Activated CD4-positive, CD25-positive, alpha-beta regulatory T cell treated with anti-CD3 and anti-CD28 coated beads, Interleukin-2, amount 50 U/mL, for 16 hours (primary cell): ENCODE measurements at regions not wholly inside any gene's neighbourhood (a gene's known extent, or its start where the extent isn't known, plus 50 kb on each side); places are given as distances from the start of the nearest gene placed in this dataset.
"Not testable (repeated sequence)": the region's sequence is repeated elsewhere in the genome, so short reads cannot be mapped to it uniquely, and the experiment has no call there.

Experiments used
- DNase-seq: peaks from one replicate; pipeline ENCODE4 v3.0.0-alpha.2; 2020; ENCODE audit warnings: low read depth, low spot score

DNA sequence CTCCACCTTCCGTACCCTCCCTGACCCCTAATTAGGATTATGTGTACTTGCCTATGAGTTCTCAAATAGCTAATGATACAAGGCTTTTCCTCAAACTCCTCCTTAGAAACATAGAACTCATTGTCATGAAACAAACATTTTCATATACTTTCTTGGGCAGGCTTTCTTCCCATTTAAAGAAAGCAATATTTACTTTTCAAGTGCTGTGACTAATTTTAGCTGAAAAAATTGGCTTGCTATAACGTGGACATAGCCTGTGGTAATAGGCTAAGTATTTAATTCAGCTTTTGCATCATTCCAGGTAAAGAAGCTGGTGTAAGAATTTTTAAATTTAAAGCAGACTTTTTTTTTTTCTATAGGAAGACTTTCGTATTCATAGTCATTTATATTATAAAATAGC lies 208.7 kb downstream of the SOX2 start:
- DNase-seq: no peak

- no peak for DNase-seq
Observed at GRCh38 chr3:181921220-181921619, 209.5 kb downstream of the SOX2 start.

DNA sequence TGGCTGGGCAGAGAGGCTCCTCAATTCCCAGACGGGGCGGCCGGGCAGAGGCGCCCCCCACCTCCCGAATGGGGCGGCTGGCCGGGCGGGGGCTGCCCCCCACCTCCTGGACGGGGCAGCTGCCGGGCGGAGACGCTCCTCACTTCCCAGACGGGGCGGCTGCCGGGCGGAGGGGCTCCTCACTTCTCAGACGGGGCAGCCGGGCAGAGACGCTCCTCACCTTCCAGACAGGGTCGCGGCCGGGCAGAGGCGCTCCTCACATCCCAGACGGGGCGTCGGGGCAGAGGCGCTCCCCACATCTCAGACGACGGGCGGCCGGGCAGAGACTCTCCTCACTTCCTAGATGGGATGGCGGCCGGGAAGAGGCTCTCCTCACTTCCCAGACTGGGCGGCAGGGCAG lies 214.1 kb downstream of the SOX2 start:
- DNase-seq: not testable (repeated sequence)

- DNase-seq: no peak
Observed at GRCh38 chr3:181929501-181929900, 217.8 kb downstream of the SOX2 start.

DNA sequence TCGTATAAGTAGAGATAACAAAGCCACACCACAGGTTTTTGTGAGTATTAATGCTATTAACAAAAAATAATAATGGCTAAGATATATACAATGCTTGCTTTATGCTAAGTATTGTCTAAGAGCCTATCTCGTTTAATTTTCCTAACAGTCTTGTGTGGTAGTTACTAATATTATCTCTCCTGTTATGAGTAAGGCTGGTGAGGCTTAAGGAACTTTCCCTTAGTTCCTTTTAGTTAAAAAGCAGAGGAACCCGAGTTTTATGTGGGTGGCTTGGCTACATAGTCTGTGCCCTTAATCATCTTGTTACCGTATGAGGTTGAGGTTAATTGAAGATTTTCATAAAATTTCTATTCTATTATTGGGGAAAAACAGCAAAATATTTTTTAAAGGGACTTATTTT lies 218.4 kb downstream of the SOX2 start:
- DNase-seq: no peak

- no peak for DNase-seq
Observed at GRCh38 chr3:181932039-181932438, 220.3 kb downstream of the SOX2 start.

DNA sequence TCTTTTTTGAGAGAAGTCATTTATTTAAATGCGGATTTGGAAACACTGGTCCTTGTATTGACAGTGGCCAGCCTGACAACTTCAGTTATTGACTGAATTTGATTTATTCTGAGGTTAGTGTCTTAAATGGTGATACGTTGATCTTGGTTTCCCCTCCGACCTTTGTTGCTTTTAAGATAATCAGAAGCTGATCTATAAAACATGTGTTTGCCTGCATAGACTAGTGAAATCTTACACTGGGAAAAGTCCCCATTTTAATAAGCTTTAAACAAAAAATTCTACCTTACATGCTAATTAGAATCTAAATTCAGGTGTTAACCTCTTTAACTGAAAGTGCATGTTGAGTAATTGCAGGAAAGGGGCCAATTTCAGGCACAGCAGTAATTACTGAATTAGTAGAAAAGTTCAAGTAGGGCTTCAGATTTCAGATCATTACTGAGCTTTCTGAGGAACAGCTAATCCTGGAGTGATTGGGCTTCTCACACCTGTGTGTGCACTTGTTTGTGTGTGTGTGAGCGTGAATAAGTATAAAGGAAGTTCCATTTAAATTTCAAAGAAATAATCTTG lies 221.4 kb downstream of the SOX2 start:
- no peak for DNase-seq

- DNase-seq: no peak
Observed at GRCh38 chr3:181935915-181936314, 224.2 kb downstream of the SOX2 start.

- DNase-seq: no peak
Observed at GRCh38 chr3:181936774-181937173, 225.0 kb downstream of the SOX2 start.

- not testable (repeated sequence) for DNase-seq
Observed at GRCh38 chr3:181938580-181938979, 226.9 kb downstream of the SOX2 start.

GRCh38 chr3:181940703-181941102 lies 229.0 kb downstream of the SOX2 start:
- no peak for DNase-seq

DNA sequence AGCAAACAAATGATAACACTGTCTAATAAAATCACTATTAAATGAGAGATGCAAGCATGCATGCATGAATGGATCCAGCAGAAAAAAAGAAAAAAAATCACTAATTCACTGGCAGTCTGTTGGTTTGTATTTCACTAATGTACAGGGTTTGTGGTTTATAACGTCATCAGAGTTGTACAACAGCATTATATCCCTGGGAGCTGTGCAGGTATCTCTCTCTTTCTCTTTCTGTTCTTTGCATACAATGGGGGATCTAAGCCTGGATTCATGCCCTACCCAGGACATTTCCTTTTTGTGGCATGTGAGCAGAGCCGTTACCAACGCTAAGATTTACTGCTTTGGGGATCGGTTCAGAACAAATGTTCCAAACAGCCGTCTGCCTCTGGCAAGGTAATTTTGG lies 229.5 kb downstream of the SOX2 start:
- no peak for DNase-seq

- DNase-seq: no peak
Observed at GRCh38 chr3:181943285-181943684, 231.6 kb downstream of the SOX2 start.

DNA sequence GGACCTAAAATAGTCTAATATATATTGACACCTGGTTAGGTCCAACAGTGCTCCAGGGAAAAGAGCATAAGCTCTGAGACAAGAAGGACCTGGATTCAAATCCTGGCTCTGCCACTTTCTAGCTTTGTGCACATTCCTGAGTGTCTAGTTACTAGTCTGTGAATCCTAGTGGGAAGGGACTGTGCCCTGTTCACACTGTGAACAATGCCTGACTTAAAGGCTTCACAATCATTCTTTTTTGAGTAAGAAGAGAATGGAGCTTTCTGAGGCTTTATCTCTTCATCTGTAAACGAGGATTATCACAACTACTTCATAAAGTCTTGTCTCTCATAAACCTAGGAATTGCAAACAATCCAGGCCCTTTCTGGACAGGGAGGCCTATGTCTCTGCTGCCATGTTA lies 235.9 kb downstream of the SOX2 start:
- no peak for DNase-seq

- DNase-seq: no peak
Observed at GRCh38 chr3:181948286-181948685, 236.6 kb downstream of the SOX2 start.

GRCh38 chr3:181952221-181952620 lies 240.5 kb downstream of the SOX2 start:
- no peak for DNase-seq

- DNase-seq: no peak
Observed at GRCh38 chr3:181952929-181953328, 241.2 kb downstream of the SOX2 start.

DNA sequence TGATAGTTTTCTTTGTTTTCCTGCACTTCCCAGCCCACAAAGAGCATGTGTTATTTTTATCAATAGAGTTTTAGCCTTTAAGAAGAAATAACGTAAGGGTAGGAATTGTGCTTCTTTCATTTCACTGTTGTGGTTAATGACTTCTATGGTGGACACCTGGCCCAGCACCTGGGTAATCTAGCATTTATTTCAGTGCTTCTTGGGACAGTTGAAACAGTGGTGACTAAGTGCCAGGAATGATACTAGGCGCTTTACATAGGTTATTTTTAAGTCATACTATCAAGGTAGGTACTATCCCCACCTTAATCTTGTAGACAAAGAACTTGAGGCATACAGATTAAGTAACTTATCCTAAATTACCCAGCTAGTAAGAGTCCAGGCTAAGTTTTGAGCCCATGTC lies 243.8 kb downstream of the SOX2 start:
- DNase-seq: no peak

DNA sequence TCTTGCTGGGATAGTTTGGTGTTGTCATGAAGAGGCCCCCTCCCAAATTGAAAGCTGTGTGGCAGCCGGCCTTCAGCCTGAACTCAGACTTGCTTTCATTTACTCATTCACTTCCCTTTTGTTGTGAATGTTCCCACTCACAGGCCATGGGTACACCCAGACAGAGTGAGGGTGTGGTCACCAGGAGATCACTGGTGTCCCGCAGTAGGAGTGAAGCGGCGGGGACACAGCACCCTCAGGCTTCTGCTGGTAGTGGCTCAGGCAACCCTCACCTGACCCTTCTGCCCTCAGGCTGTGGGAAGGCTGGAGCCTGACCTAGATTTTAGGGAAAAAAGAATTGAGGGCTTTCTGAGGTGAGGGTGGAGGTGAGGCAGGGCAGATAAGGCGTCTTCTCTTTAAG lies 244.4 kb downstream of the SOX2 start:
- no peak for DNase-seq

GRCh38 chr3:181966393-181966792 lies 254.7 kb downstream of the SOX2 start:
- no peak for DNase-seq

GRCh38 chr3:181969925-181970324 lies 258.2 kb downstream of the SOX2 start:
- no peak for DNase-seq

- no peak for DNase-seq
Observed at GRCh38 chr3:181971424-181971823, 259.7 kb downstream of the SOX2 start.

DNA sequence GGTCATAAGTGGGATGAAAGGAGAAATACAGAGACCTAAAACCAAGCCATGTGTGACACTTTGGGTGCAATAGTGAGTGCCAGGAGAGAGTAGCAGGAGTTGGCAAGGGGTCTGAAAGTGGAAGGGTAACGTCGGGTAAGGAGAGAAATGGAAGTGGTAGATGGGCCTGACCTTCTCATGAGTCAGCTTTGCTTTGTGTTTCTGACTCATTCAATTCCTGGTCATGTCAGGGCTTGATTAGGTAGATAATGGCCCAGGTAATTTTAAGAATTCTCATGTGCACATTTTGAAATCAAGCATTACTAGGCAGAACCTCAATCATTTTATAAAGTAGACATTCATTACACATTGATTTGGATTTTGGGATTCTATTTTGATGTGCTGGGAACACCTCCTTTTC lies 262.5 kb downstream of the SOX2 start:
- DNase-seq: no peak

DNA sequence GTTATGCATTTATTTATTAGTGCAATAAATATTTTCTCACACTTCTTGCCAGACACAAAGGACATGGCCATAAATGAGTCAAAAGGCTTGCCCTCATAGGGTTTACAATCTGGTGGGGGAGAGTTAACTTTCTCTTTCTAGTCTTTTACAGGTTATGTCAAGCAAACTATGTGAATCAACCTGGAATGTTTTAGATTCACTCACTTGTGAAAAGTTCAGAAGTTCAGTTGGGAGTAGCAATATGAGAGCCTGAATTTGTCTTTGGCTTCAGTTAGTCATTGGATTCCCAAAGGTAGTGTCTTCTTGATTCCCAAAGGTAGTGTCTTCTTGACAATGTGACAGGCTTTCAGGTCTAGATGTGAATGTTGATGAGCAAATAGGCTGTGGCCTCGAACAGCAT lies 264.8 kb downstream of the SOX2 start:
- no peak for DNase-seq
